ENCODE measurements at regions not wholly inside any gene's neighbourhood (a gene's known extent, or its start where the extent isn't known, plus 50 kb on each side); places are given as distances from the start of the nearest gene placed in this dataset.

GRCh38 chr1:209430107-209430506, 153.4 kb upstream of the CAMK1G start:
- H3K4me3 ChIP-seq (ENCODE audit: low read length) = no peak overlapping the region
- TF ChIP-seq ZNF274 (IDR thresholded peaks at IDR 0.05; ENCODE audit: low read depth, low read length) = no peak

GRCh38 chr1:209430821-209431259, 152.7 kb upstream of the CAMK1G start:
- H3K4me3 ChIP-seq (ENCODE audit: low read length) = no peak overlapping the region
- no peak for TF ChIP-seq ZNF274 (IDR thresholded peaks at IDR 0.05; ENCODE audit: low read depth, low read length)

GRCh38 chr1:209431402-209431801, 152.1 kb upstream of the CAMK1G start:
- H3K4me3 ChIP-seq (ENCODE audit: low read length) = no peak overlapping the region

GRCh38 chr1:209431813-209432442, 151.6 kb upstream of the CAMK1G start:
- H3K4me3 ChIP-seq (ENCODE audit: low read length) = no peak overlapping the region
- no peak for TF ChIP-seq ZNF274 (IDR thresholded peaks at IDR 0.05; ENCODE audit: low read depth, low read length)

More at GRCh38 chr1:209431402-209431801, 152.1 kb upstream of the CAMK1G start:
- TF ChIP-seq ZNF274 (IDR thresholded peaks at IDR 0.05; ENCODE audit: low read depth, low read length) = no peak

GRCh38 chr1:209432443-209432825, 151.1 kb upstream of the CAMK1G start:
- TF ChIP-seq ZNF274 (IDR thresholded peaks at IDR 0.05; ENCODE audit: low read depth, low read length) = no peak
- no peak overlapping the region for H3K4me3 ChIP-seq (ENCODE audit: low read length)

- no peak overlapping the region for H3K4me3 ChIP-seq (ENCODE audit: low read length)
- TF ChIP-seq ZNF274 (IDR thresholded peaks at IDR 0.05; ENCODE audit: low read depth, low read length) = no peak
These were observed 149.9 kb upstream of the CAMK1G start for GRCh38 chr1:209433649-209434031.

- no peak overlapping the region for H3K4me3 ChIP-seq (ENCODE audit: low read length)
- TF ChIP-seq ZNF274 (IDR thresholded peaks at IDR 0.05; ENCODE audit: low read depth, low read length) = no peak
These were observed 149.4 kb upstream of the CAMK1G start for GRCh38 chr1:209434066-209434465.

GRCh38 chr1:209434631-209435217, 148.8 kb upstream of the CAMK1G start:
- H3K4me3 ChIP-seq (ENCODE audit: low read length) = no peak overlapping the region

GRCh38 chr1:209435654-209436566, 147.6 kb upstream of the CAMK1G start:
- H3K4me3 ChIP-seq (ENCODE audit: low read length) = no peak overlapping the region
- TF ChIP-seq ZNF274 (IDR thresholded peaks at IDR 0.05; ENCODE audit: low read depth, low read length) = no peak

More at GRCh38 chr1:209434631-209435217, 148.8 kb upstream of the CAMK1G start:
- TF ChIP-seq ZNF274 (IDR thresholded peaks at IDR 0.05; ENCODE audit: low read depth, low read length) = no peak

GRCh38 chr1:209439828-209440227, 143.7 kb upstream of the CAMK1G start:
- no peak overlapping the region for H3K4me3 ChIP-seq (ENCODE audit: low read length)
- no peak for TF ChIP-seq ZNF274 (IDR thresholded peaks at IDR 0.05; ENCODE audit: low read depth, low read length)

GRCh38 chr1:209443361-209443931, 140.1 kb upstream of the CAMK1G start:
- no peak for TF ChIP-seq ZNF274 (IDR thresholded peaks at IDR 0.05; ENCODE audit: low read depth, low read length)
- H3K4me3 ChIP-seq (ENCODE audit: low read length) = no peak overlapping the region

- H3K4me3 ChIP-seq (ENCODE audit: low read length) = no peak overlapping the region
- TF ChIP-seq ZNF274 (IDR thresholded peaks at IDR 0.05; ENCODE audit: low read depth, low read length) = no peak
These were observed 139.4 kb upstream of the CAMK1G start for GRCh38 chr1:209443975-209444651.

GRCh38 chr1:209444961-209445360, 138.6 kb upstream of the CAMK1G start:
- H3K4me3 ChIP-seq (ENCODE audit: low read length) = no peak overlapping the region
- no peak for TF ChIP-seq ZNF274 (IDR thresholded peaks at IDR 0.05; ENCODE audit: low read depth, low read length)

GRCh38 chr1:209445576-209445975, 137.9 kb upstream of the CAMK1G start:
- TF ChIP-seq ZNF274 (IDR thresholded peaks at IDR 0.05; ENCODE audit: low read depth, low read length) = no peak
- no peak overlapping the region for H3K4me3 ChIP-seq (ENCODE audit: low read length)
